ENCODE measurements at regions not wholly inside any gene's neighbourhood (a gene's known extent, or its start where the extent isn't known, plus 50 kb on each side); places are given as distances from the start of the nearest gene placed in this dataset.

GRCh38 chr3:180359061-180359952 is 242.7 kb upstream of the TTC14 start:
- TF ChIP-seq POLR2A (IDR thresholded peaks at IDR 0.05) = no peak
- TF ChIP-seq, protein P1, sequence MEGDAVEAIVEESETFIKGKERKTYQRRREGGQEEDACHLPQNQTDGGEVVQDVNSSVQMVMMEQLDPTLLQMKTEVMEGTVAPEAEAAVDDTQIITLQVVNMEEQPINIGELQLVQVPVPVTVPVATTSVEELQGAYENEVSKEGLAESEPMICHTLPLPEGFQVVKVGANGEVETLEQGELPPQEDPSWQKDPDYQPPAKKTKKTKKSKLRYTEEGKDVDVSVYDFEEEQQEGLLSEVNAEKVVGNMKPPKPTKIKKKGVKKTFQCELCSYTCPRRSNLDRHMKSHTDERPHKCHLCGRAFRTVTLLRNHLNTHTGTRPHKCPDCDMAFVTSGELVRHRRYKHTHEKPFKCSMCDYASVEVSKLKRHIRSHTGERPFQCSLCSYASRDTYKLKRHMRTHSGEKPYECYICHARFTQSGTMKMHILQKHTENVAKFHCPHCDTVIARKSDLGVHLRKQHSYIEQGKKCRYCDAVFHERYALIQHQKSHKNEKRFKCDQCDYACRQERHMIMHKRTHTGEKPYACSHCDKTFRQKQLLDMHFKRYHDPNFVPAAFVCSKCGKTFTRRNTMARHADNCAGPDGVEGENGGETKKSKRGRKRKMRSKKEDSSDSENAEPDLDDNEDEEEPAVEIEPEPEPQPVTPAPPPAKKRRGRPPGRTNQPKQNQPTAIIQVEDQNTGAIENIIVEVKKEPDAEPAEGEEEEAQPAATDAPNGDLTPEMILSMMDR (IDR thresholded peaks at IDR 0.05 in 4 of 5, conservative IDR thresholded peaks at IDR 0.05 in 1 of 5) = no peak
- Histone ChIP-seq H3K4me3 (no peak overlapping the region), H3K36me3 (no peaks in the 10 kb centered on the region), H3K4me1 (no peaks in the 10 kb centered on the region), H3K27ac (no peak overlapping the region), H3K9me3 (no peaks in the 10 kb centered on the region), H3K27me3 (no peaks in the 10 kb centered on the region)
- no peak for ATAC-seq
- DNase-seq = no peak
- in situ Hi-C loops (cut with MboI; ENCODE audit: low sequenced_read_pairs in 4 of 4) = no loop called here
- intact Hi-C loops (cut with DNase I; ENCODE audit: low total_unique reads) = no loop called here

GRCh38 chr3:180359953-180360279 is 242.0 kb upstream of the TTC14 start:
- intact Hi-C loops (cut with DNase I; ENCODE audit: low total_unique reads) (no loop called here), in situ Hi-C loops (cut with MboI; ENCODE audit: low sequenced_read_pairs in 4 of 4) (no loop called here)
- H3K27me3 ChIP-seq = no peaks in the 10 kb centered on the region
- no peaks in the 10 kb centered on the region for H3K9me3 ChIP-seq
- H3K4me1 ChIP-seq = no peaks in the 10 kb centered on the region
- DNase-seq (no peak), ATAC-seq (no peak)
- no peak overlapping the region for H3K4me3 ChIP-seq
- TF ChIP-seq POLR2A (IDR thresholded peaks at IDR 0.05) = no peak
- TF ChIP-seq, protein P1 (IDR thresholded peaks at IDR 0.05 in 4 of 5, conservative IDR thresholded peaks at IDR 0.05 in 1 of 5) = no peak
- no peaks in the 10 kb centered on the region for H3K36me3 ChIP-seq
- no peak overlapping the region for H3K27ac ChIP-seq

- intact Hi-C loops (cut with DNase I; ENCODE audit: low total_unique reads) = no loop called here
- no peak overlapping the region for H3K4me3 ChIP-seq
- no peak overlapping the region for H3K27ac ChIP-seq
- H3K36me3 ChIP-seq = no peaks in the 10 kb centered on the region
- TF ChIP-seq, protein P1 (IDR thresholded peaks at IDR 0.05 in 4 of 5, conservative IDR thresholded peaks at IDR 0.05 in 1 of 5) = no peak
- no peak for TF ChIP-seq POLR2A (IDR thresholded peaks at IDR 0.05)
- H3K4me1 ChIP-seq = no peaks in the 10 kb centered on the region
- H3K27me3 ChIP-seq = no peaks in the 10 kb centered on the region
- no peak for DNase-seq
- H3K9me3 ChIP-seq = no peaks in the 10 kb centered on the region
- in situ Hi-C loops (cut with MboI; ENCODE audit: low sequenced_read_pairs in 4 of 4) = no loop called here
- no peak for ATAC-seq
Observed at GRCh38 chr3:180362081-180362480, 239.9 kb upstream of the TTC14 start.

- no peaks in the 10 kb centered on the region for H3K9me3 ChIP-seq
- no peak overlapping the region for H3K27ac ChIP-seq
- ATAC-seq (no peak), DNase-seq (no peak)
- no peak for TF ChIP-seq POLR2A (IDR thresholded peaks at IDR 0.05)
- TF ChIP-seq, protein P1 (IDR thresholded peaks at IDR 0.05 in 4 of 5, conservative IDR thresholded peaks at IDR 0.05 in 1 of 5) = no peak
- no peaks in the 10 kb centered on the region for H3K36me3 ChIP-seq
- in situ Hi-C loops (cut with MboI; ENCODE audit: low sequenced_read_pairs in 4 of 4) = no loop called here
- no peaks in the 10 kb centered on the region for H3K4me1 ChIP-seq
- H3K27me3 ChIP-seq = no peaks in the 10 kb centered on the region
- H3K4me3 ChIP-seq = no peak overlapping the region
- intact Hi-C loops (cut with DNase I; ENCODE audit: low total_unique reads) = no loop called here
Observed at GRCh38 chr3:180375831-180376230, 226.1 kb upstream of the TTC14 start.
